AG10803 (cell line): ENCODE measurements at regions not wholly inside any gene's neighbourhood (a gene's known extent, or its start where the extent isn't known, plus 50 kb on each side); places are given as distances from the start of the nearest gene placed in this dataset.

Source experiments
- DNase-seq: peaks from one replicate; pipeline ENCODE4 v3.0.0; 2010; ENCODE audit warnings: low read depth
- H3K4me3 ChIP-seq: 2 replicates; pipeline ENCODE4 v1.5.1; 2011; ENCODE audit warnings: mild to moderate bottlenecking, low read length, control low read depth
- TF ChIP-seq, protein P1 (sequence below): conservative IDR thresholded peaks from 2 replicates; pipeline ENCODE4 v1.5.1; 2011; ENCODE audit warnings: mild to moderate bottlenecking, low read length, control low read depth, inconsistent platforms

DNA sequence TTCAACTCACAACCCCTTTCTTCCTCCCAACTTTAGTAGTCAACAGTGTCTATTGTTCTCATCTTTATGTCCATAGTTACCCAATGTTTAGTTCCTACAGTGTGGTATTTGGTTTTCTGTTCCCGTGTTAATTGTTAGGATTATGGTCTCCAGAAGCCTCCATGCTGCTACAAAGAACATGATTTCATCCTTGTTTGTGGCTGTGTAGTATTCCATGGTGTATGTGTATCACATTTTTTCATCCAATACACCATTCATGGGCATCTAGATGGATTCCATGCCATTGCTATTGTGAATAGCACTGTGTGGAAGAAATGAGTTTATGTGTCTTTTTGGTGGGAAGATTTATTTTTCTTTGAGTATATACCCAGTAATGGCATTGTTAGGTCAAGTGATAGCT is 420.3 kb downstream of the XYLT1 start:
- TF ChIP-seq, protein P1, sequence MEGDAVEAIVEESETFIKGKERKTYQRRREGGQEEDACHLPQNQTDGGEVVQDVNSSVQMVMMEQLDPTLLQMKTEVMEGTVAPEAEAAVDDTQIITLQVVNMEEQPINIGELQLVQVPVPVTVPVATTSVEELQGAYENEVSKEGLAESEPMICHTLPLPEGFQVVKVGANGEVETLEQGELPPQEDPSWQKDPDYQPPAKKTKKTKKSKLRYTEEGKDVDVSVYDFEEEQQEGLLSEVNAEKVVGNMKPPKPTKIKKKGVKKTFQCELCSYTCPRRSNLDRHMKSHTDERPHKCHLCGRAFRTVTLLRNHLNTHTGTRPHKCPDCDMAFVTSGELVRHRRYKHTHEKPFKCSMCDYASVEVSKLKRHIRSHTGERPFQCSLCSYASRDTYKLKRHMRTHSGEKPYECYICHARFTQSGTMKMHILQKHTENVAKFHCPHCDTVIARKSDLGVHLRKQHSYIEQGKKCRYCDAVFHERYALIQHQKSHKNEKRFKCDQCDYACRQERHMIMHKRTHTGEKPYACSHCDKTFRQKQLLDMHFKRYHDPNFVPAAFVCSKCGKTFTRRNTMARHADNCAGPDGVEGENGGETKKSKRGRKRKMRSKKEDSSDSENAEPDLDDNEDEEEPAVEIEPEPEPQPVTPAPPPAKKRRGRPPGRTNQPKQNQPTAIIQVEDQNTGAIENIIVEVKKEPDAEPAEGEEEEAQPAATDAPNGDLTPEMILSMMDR: no peak
- H3K4me3 ChIP-seq: no peak overlapping the region
- DNase-seq: no peak
